Neural crest cell (in vitro differentiated cells): ENCODE measurements at regions not wholly inside any gene's neighbourhood (a gene's known extent, or its start where the extent isn't known, plus 50 kb on each side); places are given as distances from the start of the nearest gene placed in this dataset.

ENCODE experiments used
- DNase-seq: peaks from one replicate; pipeline ENCODE4 v3.0.0; 2021; ENCODE audit warnings: low read depth, mixed read lengths, low spot score
- H3K27ac Mint-ChIP-seq: one replicate; pipeline ENCODE4 v1.8.0; 2021; ENCODE audit warnings: mild to moderate bottlenecking, mixed read lengths; ENCODE audit not compliant: unreplicated experiment
- H3K27me3 Mint-ChIP-seq: 2 replicates; pipeline ENCODE4 v1.8.0; 2021; ENCODE audit warnings: low read depth, mild to moderate bottlenecking, mixed read lengths
- H3K36me3 Mint-ChIP-seq: 2 replicates; pipeline ENCODE4 v1.8.0; 2021; ENCODE audit warnings: low read depth, mild to moderate bottlenecking, mixed read lengths
- H3K4me1 Mint-ChIP-seq: 2 replicates; pipeline ENCODE4 v1.8.0; 2021; ENCODE audit warnings: mixed read lengths
- H3K4me3 Mint-ChIP-seq: one replicate; pipeline ENCODE4 v1.8.0; 2021; ENCODE audit warnings: mild to moderate bottlenecking, mixed read lengths
- H3K9me3 Mint-ChIP-seq: 2 replicates; pipeline ENCODE4 v1.8.0; 2021; ENCODE audit warnings: mixed read lengths
- CTCF ChIP-seq: fragments of 200-600 bp; sonication (generic); conservative IDR thresholded peaks from 2 replicates; pipeline ENCODE4 v1.5.0; 2021; ENCODE audit warnings: antibody characterized with exemption, mild to moderate bottlenecking

DNA sequence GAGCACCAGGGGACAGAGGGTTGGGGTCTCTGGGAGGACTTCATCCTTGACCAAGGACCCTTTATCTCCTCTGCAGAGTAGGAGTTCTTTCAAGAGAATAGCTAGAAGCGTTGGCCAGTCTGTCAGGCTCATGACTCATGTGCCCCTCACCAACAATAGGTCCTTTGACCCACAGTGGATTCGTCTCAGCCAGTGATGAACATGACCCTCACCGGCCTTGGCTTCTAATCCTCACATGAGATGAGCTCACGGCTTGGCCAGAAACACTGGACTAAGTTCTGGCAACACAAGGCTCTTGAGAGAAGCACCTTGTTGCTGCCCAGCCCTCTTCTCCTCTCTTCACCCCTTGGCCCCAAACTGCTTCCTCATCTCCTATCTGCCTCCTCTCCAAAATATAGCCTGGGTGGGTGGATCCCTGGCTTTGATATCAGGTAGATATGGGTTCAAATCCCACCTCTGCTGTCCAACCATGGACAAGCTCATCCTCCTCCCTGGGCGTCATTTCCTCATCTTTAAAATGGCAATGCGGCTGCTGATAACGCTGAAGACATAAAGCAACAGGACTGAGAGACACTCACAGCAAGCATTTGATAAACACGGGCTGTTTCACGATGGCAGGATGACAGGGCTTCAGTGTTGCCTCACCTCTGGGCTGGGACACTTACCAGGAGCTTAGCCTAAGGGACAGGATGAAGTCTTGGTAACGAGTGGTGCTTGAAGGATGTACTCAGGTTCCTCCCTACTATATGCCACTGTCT, 446.7 kb upstream of the PROK2 start:
- Mint-ChIP-seq H3K36me3 (no peaks in the 10 kb centered on the region), H3K9me3 (peaks cover 2% of the 10 kb centered on the region), H3K4me1 (peaks cover 12% of the 10 kb centered on the region), H3K4me3 (no peak overlapping the region), H3K27ac (no peak overlapping the region), H3K27me3 (peaks cover 16% of the 10 kb centered on the region)
- TF ChIP-seq CTCF, result no peak
- no peak for DNase-seq

GRCh38 chr3:72230774-72231379, 445.9 kb upstream of the PROK2 start:
- no peak for TF ChIP-seq CTCF
- Mint-ChIP-seq H3K27ac (no peak overlapping the region), H3K36me3 (peaks cover 3% of the 10 kb centered on the region), H3K27me3 (peaks cover 20% of the 10 kb centered on the region), H3K9me3 (peaks cover 7% of the 10 kb centered on the region), H3K4me3 (no peak overlapping the region), H3K4me1 (peaks cover 12% of the 10 kb centered on the region)
- DNase-seq, result no peak

DNA sequence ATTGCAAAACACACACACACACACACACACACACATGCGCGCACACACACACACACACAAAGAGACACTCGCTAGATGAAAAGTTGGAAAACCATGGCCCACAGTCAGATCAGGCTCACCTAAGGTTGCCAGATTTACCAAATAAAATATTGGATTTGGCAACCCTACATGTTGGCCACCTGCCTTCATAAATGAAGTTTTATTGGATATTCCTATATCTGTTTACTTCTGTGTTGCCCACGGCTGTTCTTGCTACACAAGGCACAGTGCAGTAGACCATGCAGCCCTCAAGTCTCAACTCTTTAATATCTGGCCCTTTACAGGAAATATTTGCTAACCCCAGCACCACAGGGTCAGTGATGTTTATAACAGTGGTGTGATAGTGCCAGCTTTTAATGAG, 445.0 kb upstream of the PROK2 start:
- DNase-seq, result no peak
- Mint-ChIP-seq H3K36me3 (peaks cover 9% of the 10 kb centered on the region), H3K27me3 (peaks cover 22% of the 10 kb centered on the region), H3K4me3 (no peak overlapping the region), H3K9me3 (peaks cover 12% of the 10 kb centered on the region), H3K4me1 (peaks cover 8% of the 10 kb centered on the region), H3K27ac (no peak overlapping the region)
- no peak for TF ChIP-seq CTCF

GRCh38 chr3:72227486-72228070, 442.6 kb upstream of the PROK2 start:
- H3K9me3 Mint-ChIP-seq, result peaks cover 15% of the 10 kb centered on the region
- DNase-seq, result no peak
- peaks cover 11% of the 10 kb centered on the region for H3K36me3 Mint-ChIP-seq
- H3K27ac Mint-ChIP-seq, result no peak overlapping the region
- no peak overlapping the region for H3K4me3 Mint-ChIP-seq
- H3K4me1 Mint-ChIP-seq, result peaks cover 8% of the 10 kb centered on the region
- H3K27me3 Mint-ChIP-seq, result peaks cover 20% of the 10 kb centered on the region
- no peak for TF ChIP-seq CTCF

DNA sequence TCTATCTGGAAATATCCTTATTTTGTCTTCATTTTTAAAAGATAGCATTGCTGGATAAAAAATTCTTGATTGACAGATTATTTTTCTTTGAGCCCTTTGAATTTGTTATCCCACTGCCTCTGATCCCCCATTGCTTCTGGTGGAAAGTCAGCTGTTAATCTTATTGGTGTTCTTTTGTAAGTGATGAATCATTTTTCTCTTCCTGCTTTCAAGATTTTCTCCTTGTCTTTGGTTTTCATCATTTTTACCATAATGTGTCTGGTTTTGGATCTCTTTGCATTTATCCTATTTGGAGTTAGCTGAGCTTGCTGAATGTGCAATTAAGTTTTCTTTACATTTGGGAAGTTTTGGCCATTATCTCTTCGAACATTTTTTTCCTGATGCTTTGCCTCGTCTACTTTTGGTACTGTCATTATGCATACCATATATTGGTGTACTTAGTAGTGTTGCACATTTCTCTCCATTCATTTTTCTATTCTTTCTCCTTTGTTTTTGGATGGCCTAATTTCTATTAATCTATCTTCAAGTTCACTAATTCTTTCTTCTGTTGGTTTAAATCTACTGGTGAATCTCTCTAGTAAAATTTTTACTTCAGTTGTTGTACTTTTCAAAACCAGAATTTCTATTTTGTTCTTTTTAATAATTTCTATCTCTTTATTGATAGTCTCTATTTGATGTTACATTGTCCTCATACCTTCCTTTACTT, 440.0 kb upstream of the PROK2 start:
- Mint-ChIP-seq H3K4me3 (no peak overlapping the region), H3K4me1 (no peaks in the 10 kb centered on the region), H3K27me3 (peaks cover 20% of the 10 kb centered on the region), H3K36me3 (peaks cover 11% of the 10 kb centered on the region), H3K9me3 (peaks cover 15% of the 10 kb centered on the region), H3K27ac (no peak overlapping the region)
- TF ChIP-seq CTCF, result no peak
- no peak for DNase-seq
